MM.1S (cell line): ENCODE measurements at regions not wholly inside any gene's neighbourhood (a gene's known extent, or its start where the extent isn't known, plus 50 kb on each side); places are given as distances from the start of the nearest gene placed in this dataset.

ENCODE experiments used
- EZH2phosphoT487 ChIP-seq: fragments of 300-600 bp; sonication (generic); IDR thresholded peaks from 2 replicates; pipeline ENCODE4 v1.6.1; 2018; ENCODE audit warnings: antibody characterized with exemption, low read length
- TF ChIP-seq, protein P1 (sequence below): fragments of 300-600 bp; sonication (generic); IDR thresholded peaks from 2 replicates; pipeline ENCODE4 v1.5.1; 2016; ENCODE audit warnings: antibody characterized with exemption, low read length, mixed read lengths

DNA sequence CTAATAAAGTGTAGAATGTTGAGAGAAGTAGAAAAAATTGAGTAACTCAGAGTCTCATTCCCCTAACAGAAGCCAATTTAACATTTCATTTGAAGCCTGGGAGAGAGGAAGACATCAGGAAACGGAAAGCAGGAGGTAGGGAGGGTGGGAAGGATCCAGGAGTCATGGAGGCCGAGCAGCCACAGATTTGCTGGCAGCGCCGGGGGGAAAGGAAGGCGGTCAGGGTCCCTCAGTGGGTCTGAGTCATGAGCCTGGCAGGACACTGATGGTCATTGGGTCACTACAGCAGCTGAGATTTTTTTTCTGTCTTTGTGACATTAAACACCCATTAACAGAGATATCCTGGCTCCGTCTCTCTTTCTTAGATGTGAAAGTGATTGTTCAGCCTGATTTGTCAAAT, 248.1 kb downstream of the EFNB2 start:
- TF ChIP-seq, protein P1, sequence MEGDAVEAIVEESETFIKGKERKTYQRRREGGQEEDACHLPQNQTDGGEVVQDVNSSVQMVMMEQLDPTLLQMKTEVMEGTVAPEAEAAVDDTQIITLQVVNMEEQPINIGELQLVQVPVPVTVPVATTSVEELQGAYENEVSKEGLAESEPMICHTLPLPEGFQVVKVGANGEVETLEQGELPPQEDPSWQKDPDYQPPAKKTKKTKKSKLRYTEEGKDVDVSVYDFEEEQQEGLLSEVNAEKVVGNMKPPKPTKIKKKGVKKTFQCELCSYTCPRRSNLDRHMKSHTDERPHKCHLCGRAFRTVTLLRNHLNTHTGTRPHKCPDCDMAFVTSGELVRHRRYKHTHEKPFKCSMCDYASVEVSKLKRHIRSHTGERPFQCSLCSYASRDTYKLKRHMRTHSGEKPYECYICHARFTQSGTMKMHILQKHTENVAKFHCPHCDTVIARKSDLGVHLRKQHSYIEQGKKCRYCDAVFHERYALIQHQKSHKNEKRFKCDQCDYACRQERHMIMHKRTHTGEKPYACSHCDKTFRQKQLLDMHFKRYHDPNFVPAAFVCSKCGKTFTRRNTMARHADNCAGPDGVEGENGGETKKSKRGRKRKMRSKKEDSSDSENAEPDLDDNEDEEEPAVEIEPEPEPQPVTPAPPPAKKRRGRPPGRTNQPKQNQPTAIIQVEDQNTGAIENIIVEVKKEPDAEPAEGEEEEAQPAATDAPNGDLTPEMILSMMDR: no peak
- no peak for TF ChIP-seq EZH2phosphoT487
